ENCODE measurements at regions not wholly inside any gene's neighbourhood (a gene's known extent, or its start where the extent isn't known, plus 50 kb on each side); places are given as distances from the start of the nearest gene placed in this dataset.
"Not testable (repeated sequence)": the region's sequence is repeated elsewhere in the genome, so short reads cannot be mapped to it uniquely, and the experiment has no call there.

DNA sequence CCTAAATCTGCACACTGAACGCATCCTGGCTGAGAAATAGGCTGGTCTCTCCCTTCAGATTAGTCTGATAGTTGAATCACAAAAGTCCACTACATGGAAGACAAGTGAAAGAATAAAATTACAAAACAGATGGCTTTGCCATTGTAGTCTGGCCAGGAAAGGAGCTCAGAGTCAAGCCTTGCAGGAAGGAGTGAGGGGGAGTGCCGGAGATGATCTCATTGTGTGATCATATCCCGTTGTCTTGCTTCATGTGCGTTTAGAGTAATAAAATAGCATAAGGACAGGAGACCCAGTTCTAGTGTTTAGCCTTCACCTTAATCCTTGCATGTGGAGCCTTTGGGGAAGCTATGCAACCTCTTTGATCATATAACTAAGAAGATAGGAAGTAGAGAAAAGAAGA is 666.7 kb upstream of the RAG2 start:
- no peaks in the 10 kb centered on the region for H3K36me3 ChIP-seq
- H3K27ac ChIP-seq = no peak overlapping the region
- H3K4me1 ChIP-seq (ENCODE audit: low read depth) = no peaks in the 10 kb centered on the region
- no peak overlapping the region for H3K4me3 ChIP-seq
- no peaks in the 10 kb centered on the region for H3K9me3 ChIP-seq (ENCODE audit: low read depth)
- TF ChIP-seq, protein P1, sequence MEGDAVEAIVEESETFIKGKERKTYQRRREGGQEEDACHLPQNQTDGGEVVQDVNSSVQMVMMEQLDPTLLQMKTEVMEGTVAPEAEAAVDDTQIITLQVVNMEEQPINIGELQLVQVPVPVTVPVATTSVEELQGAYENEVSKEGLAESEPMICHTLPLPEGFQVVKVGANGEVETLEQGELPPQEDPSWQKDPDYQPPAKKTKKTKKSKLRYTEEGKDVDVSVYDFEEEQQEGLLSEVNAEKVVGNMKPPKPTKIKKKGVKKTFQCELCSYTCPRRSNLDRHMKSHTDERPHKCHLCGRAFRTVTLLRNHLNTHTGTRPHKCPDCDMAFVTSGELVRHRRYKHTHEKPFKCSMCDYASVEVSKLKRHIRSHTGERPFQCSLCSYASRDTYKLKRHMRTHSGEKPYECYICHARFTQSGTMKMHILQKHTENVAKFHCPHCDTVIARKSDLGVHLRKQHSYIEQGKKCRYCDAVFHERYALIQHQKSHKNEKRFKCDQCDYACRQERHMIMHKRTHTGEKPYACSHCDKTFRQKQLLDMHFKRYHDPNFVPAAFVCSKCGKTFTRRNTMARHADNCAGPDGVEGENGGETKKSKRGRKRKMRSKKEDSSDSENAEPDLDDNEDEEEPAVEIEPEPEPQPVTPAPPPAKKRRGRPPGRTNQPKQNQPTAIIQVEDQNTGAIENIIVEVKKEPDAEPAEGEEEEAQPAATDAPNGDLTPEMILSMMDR (IDR thresholded peaks at IDR 0.05; ENCODE audit: low read depth, low read length) = no peak
- no peaks in the 10 kb centered on the region for H3K27me3 ChIP-seq
- DNase-seq (ENCODE audit: low read depth in 1 of 2, low spot score in 1 of 2) = peak in 1 of 2 donors; percentile 35

DNA sequence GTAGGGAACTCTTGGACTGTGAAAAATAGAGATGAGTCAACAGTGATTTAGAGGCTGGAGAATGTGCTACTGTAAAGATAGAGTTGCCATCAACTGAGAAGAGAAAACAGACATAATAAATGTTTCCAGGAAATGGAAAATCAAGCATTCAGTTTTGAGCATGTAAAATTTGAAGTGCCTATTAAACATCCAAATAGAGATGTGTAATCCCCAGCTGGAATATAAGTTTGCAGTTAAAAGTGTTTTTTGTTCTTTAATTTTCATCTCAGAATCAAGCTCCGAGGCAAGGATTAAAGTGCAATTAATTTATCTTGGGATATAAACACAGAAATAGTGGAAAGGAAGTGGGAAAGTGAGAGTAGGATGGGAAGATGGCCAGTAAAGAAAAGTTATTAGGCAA is 666.0 kb upstream of the RAG2 start:
- no peaks in the 10 kb centered on the region for H3K27me3 ChIP-seq
- TF ChIP-seq, protein P1 (IDR thresholded peaks at IDR 0.05; ENCODE audit: low read depth, low read length) = no peak

DNA sequence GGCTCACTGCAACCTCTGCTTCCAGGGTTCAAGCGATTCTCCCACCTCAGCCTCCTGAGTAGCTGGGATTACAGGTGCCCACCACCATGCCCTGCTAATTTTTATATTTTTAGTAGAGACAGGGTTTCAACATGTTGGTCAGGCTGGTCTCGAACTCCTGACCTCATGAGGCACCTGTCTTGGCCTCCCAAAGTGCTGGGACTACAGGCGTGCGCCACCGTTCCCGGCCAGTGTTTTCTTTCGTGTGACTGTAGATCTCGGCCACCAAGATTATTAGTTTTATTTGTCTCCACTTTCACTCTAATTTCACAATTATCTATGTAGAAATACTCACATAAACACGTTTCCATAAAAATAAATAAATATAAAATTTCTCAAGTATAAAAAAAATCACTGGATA is 665.4 kb upstream of the RAG2 start:
- not testable (repeated sequence) for H3K4me3 ChIP-seq; H3K27ac ChIP-seq; H3K9me3 ChIP-seq (ENCODE audit: low read depth)

More for the DNA sequence above, 666.0 kb upstream of the RAG2 start:
- Histone ChIP-seq H3K4me1 (ENCODE audit: low read depth) (no peaks in the 10 kb centered on the region), H3K36me3 (no peaks in the 10 kb centered on the region), H3K9me3 (ENCODE audit: low read depth) (no peaks in the 10 kb centered on the region), H3K27ac (no peak overlapping the region), H3K4me3 (no peak overlapping the region)
- DNase-seq (ENCODE audit: low read depth in 1 of 2, low spot score in 1 of 2) = no peak

DNA sequence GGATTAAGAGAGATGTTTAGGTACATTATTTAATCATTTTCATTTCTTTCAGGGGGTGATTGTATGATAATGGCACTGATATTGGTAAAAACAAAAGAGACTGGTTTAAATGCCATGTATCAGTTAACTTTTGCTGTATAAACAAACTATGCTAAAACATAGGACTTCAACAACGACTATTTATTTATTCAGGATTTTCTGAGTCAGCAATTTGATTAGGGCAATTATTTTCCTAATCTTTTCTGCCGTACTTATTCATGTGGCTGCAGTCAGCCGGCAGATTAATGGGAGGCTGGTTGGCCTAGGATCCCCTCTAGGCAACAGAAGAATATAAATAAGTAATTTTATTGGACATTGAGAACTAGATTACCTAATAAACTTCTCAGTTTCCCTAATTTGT is 661.7 kb upstream of the RAG2 start:
- H3K4me3 ChIP-seq = no peak overlapping the region
- DNase-seq (ENCODE audit: low read depth in 1 of 2, low spot score in 1 of 2) = no peak
- no peak overlapping the region for H3K27ac ChIP-seq
- no peaks in the 10 kb centered on the region for H3K9me3 ChIP-seq (ENCODE audit: low read depth)
- no peaks in the 10 kb centered on the region for H3K27me3 ChIP-seq
- H3K36me3 ChIP-seq = no peaks in the 10 kb centered on the region
- TF ChIP-seq, protein P1 (IDR thresholded peaks at IDR 0.05; ENCODE audit: low read depth, low read length) = no peak
- no peaks in the 10 kb centered on the region for H3K4me1 ChIP-seq (ENCODE audit: low read depth)

More for the DNA sequence above, 665.4 kb upstream of the RAG2 start:
- DNase-seq (ENCODE audit: low read depth in 1 of 2, low spot score in 1 of 2); H3K4me1 ChIP-seq (ENCODE audit: low read depth); H3K27me3 ChIP-seq; H3K36me3 ChIP-seq: not testable (repeated sequence)

DNA sequence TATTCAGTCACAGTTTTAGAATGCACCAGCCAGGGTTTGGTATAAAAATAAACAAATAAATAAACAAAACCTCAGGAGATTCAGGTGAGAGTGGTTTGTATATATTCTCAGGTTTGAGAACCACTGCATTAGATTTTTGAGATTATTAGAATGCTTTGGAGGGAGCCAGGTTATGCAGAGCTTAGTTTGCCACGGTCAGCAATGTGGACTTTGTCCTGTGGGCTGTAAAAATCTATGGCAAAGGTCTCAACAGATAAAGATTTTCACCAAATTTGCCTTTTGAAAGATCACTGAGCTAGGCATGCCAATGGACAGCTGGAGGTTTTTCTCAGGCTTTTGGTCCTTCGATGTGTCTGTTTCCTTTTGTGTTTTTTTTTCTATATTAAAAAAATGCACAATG is 650.1 kb upstream of the RAG2 start:
- TF ChIP-seq, protein P1 (IDR thresholded peaks at IDR 0.05; ENCODE audit: low read depth, low read length) = no peak
- no peaks in the 10 kb centered on the region for H3K4me1 ChIP-seq (ENCODE audit: low read depth)
- no peak overlapping the region for H3K4me3 ChIP-seq
- no peaks in the 10 kb centered on the region for H3K36me3 ChIP-seq
- H3K27ac ChIP-seq = no peak overlapping the region
- no peaks in the 10 kb centered on the region for H3K27me3 ChIP-seq
- no peaks in the 10 kb centered on the region for H3K9me3 ChIP-seq (ENCODE audit: low read depth)
- DNase-seq (ENCODE audit: low read depth in 1 of 2, low spot score in 1 of 2) = no peak

DNA sequence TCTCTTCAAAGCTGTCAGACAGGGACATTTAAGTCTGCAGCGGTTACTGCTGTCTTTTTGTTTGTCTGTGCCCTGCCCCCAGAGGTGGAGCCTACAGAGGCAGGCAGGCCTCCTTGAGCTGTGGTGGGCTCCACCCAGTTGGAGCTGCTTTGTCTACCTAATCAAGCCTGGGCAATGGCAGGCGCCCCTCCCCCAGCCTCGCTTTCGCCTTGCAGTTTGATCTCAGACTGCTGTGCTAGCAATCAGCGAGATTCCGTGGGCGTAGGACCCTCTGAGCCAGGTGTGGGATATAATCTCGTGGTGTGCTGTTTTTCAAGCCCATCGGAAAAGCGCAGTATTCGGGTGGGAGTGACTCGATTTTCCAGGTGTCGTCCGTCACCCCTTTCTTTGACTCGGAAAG is 648.1 kb upstream of the RAG2 start:
- DNase-seq (ENCODE audit: low read depth in 1 of 2, low spot score in 1 of 2); H3K4me3 ChIP-seq; H3K9me3 ChIP-seq (ENCODE audit: low read depth); H3K27me3 ChIP-seq; H3K27ac ChIP-seq; H3K4me1 ChIP-seq (ENCODE audit: low read depth); H3K36me3 ChIP-seq: not testable (repeated sequence)

DNA sequence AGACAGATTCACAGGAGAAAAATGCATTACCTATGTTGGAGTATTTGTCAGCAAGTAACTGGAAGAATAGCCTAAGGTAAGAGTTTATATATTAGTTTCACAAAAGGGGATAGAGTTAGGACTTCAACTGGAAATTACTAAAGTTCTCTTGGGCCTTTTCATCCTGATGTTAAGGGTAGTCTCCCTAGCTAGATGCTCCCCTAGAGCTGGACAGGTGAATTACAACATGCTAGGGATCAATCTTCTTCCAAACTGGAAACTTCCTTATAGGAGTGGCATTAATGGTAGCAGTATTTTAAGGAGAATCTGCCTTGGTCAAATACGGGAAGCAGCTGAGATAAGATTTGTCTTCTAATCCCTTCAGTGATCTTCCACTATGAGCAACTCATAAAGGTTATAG is 632.8 kb upstream of the RAG2 start:
- Histone ChIP-seq H3K36me3 (no peaks in the 10 kb centered on the region), H3K4me1 (ENCODE audit: low read depth) (no peaks in the 10 kb centered on the region), H3K27ac (no peak overlapping the region), H3K27me3 (no peaks in the 10 kb centered on the region), H3K9me3 (ENCODE audit: low read depth) (no peaks in the 10 kb centered on the region), H3K4me3 (no peak overlapping the region)
- no peak for DNase-seq (ENCODE audit: low read depth in 1 of 2, low spot score in 1 of 2)
- TF ChIP-seq, protein P1 (IDR thresholded peaks at IDR 0.05; ENCODE audit: low read depth, low read length) = no peak
